ENCODE measurements at regions not wholly inside any gene's neighbourhood (a gene's known extent, or its start where the extent isn't known, plus 50 kb on each side); places are given as distances from the start of the nearest gene placed in this dataset.

DNA sequence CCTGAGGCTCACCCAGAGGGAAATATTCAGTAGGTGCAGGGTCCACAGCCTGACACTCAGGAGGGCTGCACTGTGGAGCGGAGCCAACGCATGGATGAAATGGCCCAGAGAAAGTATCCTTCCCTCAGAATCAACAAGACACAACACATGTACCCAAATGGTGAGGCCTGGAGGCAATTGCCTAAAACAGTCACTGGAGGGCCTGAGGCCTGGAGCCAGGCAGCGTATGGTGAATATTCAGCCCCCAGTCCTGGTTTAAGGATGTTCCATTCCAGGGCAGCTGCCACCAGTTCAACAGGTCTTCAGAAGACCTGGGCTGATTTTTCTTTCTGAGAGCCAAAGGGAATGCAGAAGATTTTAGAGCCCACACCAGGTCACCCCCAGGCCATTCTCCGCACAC, 264.8 kb downstream of the INSC start:
- no peak for DNase-seq (ENCODE audit: low spot score)

DNA sequence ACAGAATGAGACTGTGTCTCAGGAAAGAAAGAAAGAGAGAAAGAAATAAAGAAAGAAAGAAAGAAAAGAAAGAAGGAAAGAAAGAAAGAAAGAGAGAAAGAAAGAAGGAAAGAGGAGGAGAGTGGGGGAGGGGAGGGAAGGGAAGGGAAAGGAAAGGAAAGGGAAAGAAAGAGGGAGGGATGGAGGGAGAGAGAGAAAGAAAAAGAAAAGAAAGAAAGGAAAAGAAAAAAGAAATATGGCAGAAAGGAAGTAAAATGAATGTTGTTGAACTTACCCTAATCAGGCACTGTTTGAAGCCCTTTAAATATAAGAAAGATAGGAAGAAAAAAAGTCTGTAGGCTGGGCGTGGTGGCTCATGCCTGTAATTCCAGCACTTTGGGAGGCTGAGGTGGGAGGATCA, 276.1 kb downstream of the INSC start:
- no peak for DNase-seq (ENCODE audit: low spot score)

DNA sequence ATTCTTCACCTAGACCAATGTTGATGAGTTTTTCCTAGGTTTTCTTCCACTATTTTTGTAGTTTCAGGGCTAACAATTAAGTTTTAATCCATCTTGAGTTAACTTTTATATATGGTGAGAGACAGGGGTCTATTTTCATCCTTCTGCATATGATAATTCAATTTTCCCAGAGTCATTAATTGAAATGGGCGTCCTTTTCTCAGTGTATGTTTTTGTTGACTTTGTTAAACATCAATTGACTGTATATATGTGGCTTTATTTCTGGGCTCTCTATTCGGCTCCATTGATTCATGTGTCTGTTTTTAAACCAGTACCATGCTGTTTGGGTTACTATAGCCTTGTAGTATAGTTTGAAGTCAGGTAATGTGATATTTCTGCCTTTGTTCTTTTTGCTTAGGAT, 282.1 kb downstream of the INSC start:
- DNase-seq (ENCODE audit: low spot score), result no peak

GRCh38 chr11:15406851-15407351, 292.2 kb downstream of the INSC start:
- no peak for DNase-seq (ENCODE audit: low spot score)

DNA sequence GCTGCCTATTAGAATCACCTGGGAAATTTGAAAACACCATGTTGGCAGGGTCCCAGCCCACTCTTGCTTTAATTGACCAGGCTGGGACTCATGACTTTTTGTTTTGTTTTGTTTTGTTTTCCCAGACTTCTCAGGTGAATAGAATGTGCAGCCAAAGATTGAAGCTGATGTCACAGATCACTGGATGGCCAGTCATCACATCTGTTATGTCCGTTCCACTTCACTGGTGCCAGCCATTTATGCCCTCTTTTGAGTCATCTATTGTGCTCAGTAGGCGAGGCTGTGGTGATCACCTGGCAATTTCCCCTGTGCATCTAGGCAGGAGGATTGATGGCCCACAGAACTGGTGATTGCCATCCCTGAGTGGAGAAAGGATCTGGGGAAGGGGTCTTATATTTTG, 297.3 kb downstream of the INSC start:
- no peak for DNase-seq (ENCODE audit: low spot score)

- peak; percentile 34 for DNase-seq (ENCODE audit: low spot score)
These were observed 304.2 kb downstream of the INSC start for GRCh38 chr11:15418921-15419320.

GRCh38 chr11:15419696-15420095, 305.0 kb downstream of the INSC start:
- DNase-seq (ENCODE audit: low spot score), result no peak

GRCh38 chr11:15430381-15430780, 315.7 kb downstream of the INSC start:
- no peak for DNase-seq (ENCODE audit: low spot score)

DNA sequence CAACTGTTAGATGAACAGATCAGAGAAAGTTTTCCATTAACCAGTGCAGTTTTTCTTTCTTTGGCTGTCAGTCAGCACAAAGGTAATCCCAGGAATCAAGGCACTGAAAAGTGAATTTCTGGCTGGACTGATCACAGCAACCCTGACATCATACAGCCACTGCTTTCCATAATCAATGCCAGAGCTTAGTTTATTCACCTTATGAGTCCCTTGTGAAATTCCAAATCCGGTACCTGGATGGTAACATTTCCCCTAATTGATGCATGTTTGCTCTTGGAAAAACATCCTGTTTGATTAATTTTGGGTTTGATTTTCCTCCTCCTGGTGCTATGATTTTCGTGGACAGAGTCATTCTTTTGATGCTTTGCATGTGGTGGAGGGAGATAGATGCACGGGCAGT, 319.8 kb downstream of the INSC start:
- DNase-seq (ENCODE audit: low spot score), result no peak

GRCh38 chr11:15446315-15446714, 331.6 kb downstream of the INSC start:
- DNase-seq (ENCODE audit: low spot score), result no peak

DNA sequence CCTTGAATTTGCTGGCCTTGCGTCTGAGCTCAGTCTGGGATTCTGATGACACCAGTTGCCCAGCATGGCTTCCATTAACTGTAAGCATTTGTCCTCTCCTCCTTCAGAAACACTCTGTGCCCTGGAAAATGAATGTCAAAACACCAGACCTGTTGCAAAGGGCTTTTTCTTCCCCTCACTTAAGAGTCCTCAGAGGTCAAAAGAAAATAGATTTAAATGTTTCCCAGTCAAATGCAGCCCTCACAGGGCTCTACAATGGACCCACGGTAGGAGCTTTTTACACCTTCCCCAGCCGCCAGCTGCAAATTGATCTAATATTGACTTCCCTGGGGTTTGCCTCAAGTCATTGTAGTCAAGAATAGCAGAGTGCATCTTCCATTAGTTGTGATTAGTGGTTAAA, 332.2 kb downstream of the INSC start:
- no peak for DNase-seq (ENCODE audit: low spot score)

DNA sequence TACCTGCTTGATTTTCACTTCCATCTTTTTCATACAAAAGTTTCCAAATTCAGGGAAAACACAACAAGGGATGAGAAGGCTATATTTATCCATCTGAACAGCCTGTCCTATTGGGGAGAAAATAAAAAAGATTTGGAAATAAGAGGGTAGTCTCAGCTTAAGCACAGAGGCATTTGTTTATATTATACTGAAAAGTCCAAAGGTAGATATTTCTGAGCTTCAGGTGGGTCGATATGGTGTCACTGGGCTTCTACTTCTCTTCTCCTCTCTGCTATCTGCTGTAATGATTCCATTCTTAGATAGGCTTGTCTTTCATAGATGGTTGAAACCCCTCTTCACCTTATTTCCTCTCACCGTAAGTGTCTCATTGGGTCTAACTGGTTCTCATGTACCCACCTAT, 337.0 kb downstream of the INSC start:
- DNase-seq (ENCODE audit: low spot score), result no peak

DNA sequence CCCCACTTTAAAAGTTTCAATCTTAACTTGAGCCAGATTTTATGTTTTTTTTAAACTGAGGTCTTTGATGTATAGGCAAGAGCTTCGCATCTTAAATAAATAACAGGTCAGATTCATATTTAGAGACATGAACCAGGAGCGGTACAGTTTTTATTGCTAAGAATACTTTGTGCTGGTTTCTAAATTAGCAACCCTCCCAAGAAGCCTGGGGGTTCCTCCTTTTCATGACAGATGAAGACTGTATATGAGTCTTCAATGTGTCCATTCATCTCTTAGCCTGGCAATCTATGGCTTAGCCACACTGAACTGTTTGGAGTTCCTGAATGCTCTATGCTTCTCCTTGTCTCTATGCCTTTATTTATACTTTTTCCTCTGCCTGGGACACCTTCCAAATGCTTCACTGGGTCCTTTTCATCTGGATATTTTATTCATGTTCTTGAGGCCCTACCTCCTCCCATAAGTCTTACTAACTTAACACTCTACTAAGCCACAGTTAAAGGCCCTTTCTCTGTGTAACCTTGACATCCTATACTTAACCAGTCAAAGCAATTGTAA, 338.6 kb downstream of the INSC start:
- no peak for DNase-seq (ENCODE audit: low spot score)

- no peak for DNase-seq (ENCODE audit: low spot score)
These were observed 353.7 kb downstream of the INSC start for GRCh38 chr11:15468466-15468865.

GRCh38 chr11:15471048-15471894, 356.5 kb downstream of the INSC start:
- no peak for DNase-seq (ENCODE audit: low spot score)

DNA sequence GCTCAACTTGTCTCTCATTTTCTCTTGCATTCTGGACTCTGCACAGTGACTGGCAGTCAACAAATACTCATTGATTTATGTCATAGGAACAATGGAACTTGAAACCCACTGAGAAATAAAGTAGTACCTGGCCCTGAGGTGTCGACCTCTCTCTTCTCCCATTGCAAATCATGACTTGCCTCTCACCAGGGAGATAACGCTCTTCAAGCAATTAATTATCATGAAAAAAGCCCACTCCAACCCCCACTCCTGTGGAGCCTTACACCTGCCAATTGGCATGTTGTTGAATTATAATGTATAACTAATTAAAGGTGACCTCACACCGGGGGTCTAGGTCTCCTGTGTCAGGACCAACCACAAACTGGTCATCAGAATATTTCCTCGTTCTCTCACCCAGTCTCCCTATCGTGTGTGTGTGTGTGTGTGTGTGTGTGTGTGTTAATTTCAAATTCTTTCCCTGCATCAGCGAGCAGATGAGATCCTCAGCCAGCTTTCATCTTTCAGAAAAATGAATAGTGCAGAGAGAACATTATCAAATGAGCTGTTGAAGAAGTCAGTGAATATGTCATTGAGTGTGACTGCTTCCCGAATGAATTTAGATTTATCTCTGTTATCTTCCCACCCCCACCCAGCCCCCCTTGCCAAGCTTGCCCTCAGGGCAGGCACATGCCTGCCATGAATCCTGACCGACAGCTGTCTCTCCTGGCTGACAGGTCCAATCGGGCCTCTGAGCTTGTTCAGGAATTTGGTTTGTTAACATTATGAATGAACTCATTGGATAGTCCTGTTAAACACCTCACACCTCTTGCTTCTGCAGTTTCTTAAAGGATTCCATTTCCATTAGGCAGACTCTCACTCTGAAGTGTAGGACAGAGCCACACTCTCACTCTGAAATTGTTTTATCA, 357.4 kb downstream of the INSC start:
- DNase-seq (ENCODE audit: low spot score), result no peak

- DNase-seq (ENCODE audit: low spot score), result no peak
These were observed 359.5 kb downstream of the INSC start for GRCh38 chr11:15473954-15474837.

DNA sequence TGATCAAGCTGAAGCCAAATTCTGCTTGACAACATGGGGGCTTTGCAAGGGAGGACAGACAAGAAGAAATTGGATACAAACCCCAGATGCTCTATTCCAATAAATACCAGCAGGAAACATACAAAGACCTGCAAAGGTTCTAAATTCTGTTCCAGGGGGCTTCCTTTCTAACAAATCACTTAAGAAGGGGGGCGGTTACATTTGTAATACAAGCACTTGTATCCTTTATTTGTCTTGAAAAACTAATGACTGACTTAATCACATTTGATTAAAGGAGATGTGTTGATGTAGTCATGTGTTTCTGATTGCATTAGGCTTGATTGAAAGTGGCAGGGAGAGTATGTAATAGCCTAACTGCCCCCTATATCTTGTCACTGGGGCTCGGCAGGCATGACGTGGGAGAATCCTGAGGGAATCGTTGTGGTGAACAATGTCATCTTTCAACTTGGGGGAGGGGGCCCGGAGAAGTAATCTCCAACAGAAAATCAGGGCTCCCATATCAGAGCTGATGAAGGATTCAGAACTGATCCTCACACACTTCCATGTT, 361.7 kb downstream of the INSC start:
- no peak for DNase-seq (ENCODE audit: low spot score)

GRCh38 chr11:15481871-15482270, 367.1 kb downstream of the INSC start:
- no peak for DNase-seq (ENCODE audit: low spot score)

GRCh38 chr11:15483205-15483604, 368.5 kb downstream of the INSC start:
- DNase-seq (ENCODE audit: low spot score), result no peak

DNA sequence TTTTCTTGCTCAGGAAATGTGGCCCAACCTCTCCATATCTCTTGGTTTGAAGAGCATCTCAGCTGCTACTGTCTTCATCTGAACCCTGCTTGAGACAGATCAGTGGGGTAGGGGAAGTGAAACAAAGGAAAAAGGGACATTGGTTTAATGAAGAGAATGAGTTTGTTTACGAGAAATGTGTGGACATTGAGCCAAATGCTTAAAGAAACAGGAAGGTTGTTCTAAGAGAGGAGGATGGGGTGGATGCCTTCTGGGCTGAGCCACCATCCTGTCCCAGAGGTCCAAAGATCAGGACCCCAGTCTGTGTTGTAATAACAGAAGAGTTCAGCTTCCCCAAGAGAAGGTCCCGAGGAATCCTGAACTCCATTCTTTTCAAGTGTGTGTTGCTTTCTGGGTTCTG, 369.7 kb downstream of the INSC start:
- DNase-seq (ENCODE audit: low spot score), result peak; percentile 60

Data from Ammon's horn (tissue), 1 donor.